Endothelial cell of umbilical vein (primary cell): ENCODE measurements at regions not wholly inside any gene's neighbourhood (a gene's known extent, or its start where the extent isn't known, plus 50 kb on each side); places are given as distances from the start of the nearest gene placed in this dataset.

Experiments
- BruUV-seq: library from RNA; stranded (reverse); fragments of 400-500 nt; replicated peaks from 2 replicates; lab custom pipeline; 2021; lab: Mats Ljungman, UMichigan
- CTCF ChIA-PET: fragments of 300-600, 350-600 bp; sonication (Branson Sonifier 250); formaldehyde crosslinking; loops from one replicate; lab custom pipeline; 2021; ENCODE audit warnings: antibody characterized with exemption, inconsistent platforms; lab: Charles Lee
- POLR2A ChIA-PET: fragments of 300-600, 350-600 bp; sonication (Branson Sonifier 250); formaldehyde crosslinking; loops from one replicate; lab custom pipeline; 2021; ENCODE audit warnings: antibody characterized with exemption, inconsistent platforms; lab: Charles Lee
- DNase-seq: peaks from one replicate; pipeline ENCODE4 v3.0.0-alpha.2; 2011; ENCODE audit warnings: low read depth, low spot score
- FAIRE-seq: peaks from 2 replicates; lab custom pipeline; 2011; peaks lifted over from hg19 to GRCh38; lab: Jason Lieb, UNC
- H2AFZ ChIP-seq: 2 replicates; pipeline ENCODE4 v1.6.0; 2012; ENCODE audit warnings: low read depth, low read length, control low read depth, inconsistent platforms
- H3K27ac ChIP-seq: 2 replicates; pipeline ENCODE4 v1.5.1; 2011; ENCODE audit warnings: low read depth, mild to moderate bottlenecking, control low read depth, low read length, moderate library complexity; ENCODE audit not compliant: insufficient read depth
- H3K27me3 ChIP-seq, 2 experiments: 2 replicates each; pipeline versions ENCODE4 v1.6.0 to v1.6.1; 2011; ENCODE audit warnings: low read length in 2 of 2, mixed read lengths in 1 of 2; ENCODE audit not compliant: control insufficient read depth in 2 of 2, insufficient read depth in 2 of 2
- H3K36me3 ChIP-seq, 2 experiments: 2 replicates in 1 of 2; 3 replicates in 1 of 2; pipeline ENCODE4 v1.5.1; 2011; ENCODE audit warnings: low read length in 2 of 2, mild to moderate bottlenecking in 1 of 2, moderate library complexity in 1 of 2; ENCODE audit not compliant: control insufficient read depth in 2 of 2, insufficient read depth in 2 of 2; ENCODE audit errors: extremely low read depth in 1 of 2
- H3K4me1 ChIP-seq: 3 replicates; pipeline ENCODE4 v1.5.1; 2011; ENCODE audit warnings: mild to moderate bottlenecking, low read length; ENCODE audit not compliant: control insufficient read depth, insufficient read depth; ENCODE audit errors: extremely low read depth
- H3K4me2 ChIP-seq: 2 replicates; pipeline ENCODE4 v1.6.1; 2011; ENCODE audit warnings: low read length, control low read depth, mixed read lengths; ENCODE audit not compliant: insufficient read depth
- H3K4me3 ChIP-seq, 3 experiments: fragments of 200-600 bp in 1 of 3; sonication (generic), shearing (Covaris generic) in 1 of 3; replicated peaks in 1 of 3; 2 replicates each; pipeline ENCODE4 v1.5.1; 2011 to 2016; ENCODE audit warnings: control low read depth in 3 of 3, low read length in 3 of 3, mild to moderate bottlenecking in 2 of 3, inconsistent platforms in 1 of 3, low read depth in 1 of 3, moderate library complexity in 1 of 3; ENCODE audit not compliant: insufficient read depth in 1 of 3
- H3K79me2 ChIP-seq: 2 replicates; pipeline ENCODE4 v1.6.0; 2012; ENCODE audit warnings: low read length, inconsistent platforms; ENCODE audit not compliant: control insufficient read depth, insufficient read depth
- H3K9ac ChIP-seq: replicated peaks from 2 replicates; pipeline ENCODE3; 2011; ENCODE audit warnings: low read length, control low read depth; ENCODE audit not compliant: insufficient read depth; ENCODE audit errors: extremely low read depth
- H3K9me1 ChIP-seq: replicated peaks from 3 replicates; pipeline ENCODE4 v1.6.0; 2011; ENCODE audit warnings: mild to moderate bottlenecking, low read length; ENCODE audit not compliant: control insufficient read depth, insufficient read depth; ENCODE audit errors: extremely low read depth
- H3K9me3 ChIP-seq: replicated peaks from 2 replicates; pipeline ENCODE4 v1.5.1; 2012; ENCODE audit warnings: low read length, inconsistent platforms; ENCODE audit not compliant: control insufficient read depth, insufficient read depth
- H4K20me1 ChIP-seq: replicated peaks from 2 replicates; pipeline ENCODE3; 2011; ENCODE audit warnings: mild to moderate bottlenecking, low read length; ENCODE audit not compliant: control insufficient read depth, insufficient read depth; ENCODE audit errors: extremely low read depth
- CTCF ChIP-seq, 2 donors: IDR thresholded peaks; 1 replicate in 1 of 2; 2 replicates in 1 of 2; pipeline ENCODE4 v1.5.1; 2011; ENCODE audit warnings: low read length in 2 of 2, mild to moderate bottlenecking in 2 of 2, moderate library complexity in 2 of 2, control low read depth in 1 of 2, inconsistent platforms in 1 of 2, low read depth in 1 of 2; ENCODE audit not compliant: insufficient read depth in 1 of 2; ENCODE audit errors: extremely low read depth in 1 of 2
- EZH2 ChIP-seq: IDR thresholded peaks from 2 replicates; pipeline ENCODE4 v1.6.1; 2012; ENCODE audit warnings: borderline replicate concordance, low read depth, mild to moderate bottlenecking, moderate library complexity, low read length, inconsistent platforms; ENCODE audit not compliant: severe bottlenecking
- FOS ChIP-seq: IDR thresholded peaks from 2 replicates; pipeline ENCODE4 v1.6.1; 2011; ENCODE audit warnings: mild to moderate bottlenecking, low read length, moderate library complexity, borderline replicate concordance; ENCODE audit not compliant: insufficient read depth
- GATA2 ChIP-seq: IDR thresholded peaks from 2 replicates; pipeline ENCODE4 v1.7.0; 2011; ENCODE audit warnings: low read depth, mild to moderate bottlenecking, moderate library complexity, mixed read lengths, low read length; ENCODE audit not compliant: insufficient read length, insufficient read depth
- JUN ChIP-seq: IDR thresholded peaks from 2 replicates; pipeline ENCODE4 v1.6.1; 2011; ENCODE audit warnings: borderline replicate concordance, low read depth; ENCODE audit not compliant: insufficient read length, insufficient read depth
- MAX ChIP-seq: IDR thresholded peaks from 2 replicates; pipeline ENCODE4 v1.6.1; 2011; ENCODE audit not compliant: insufficient read depth, insufficient read length
- MYC ChIP-seq: IDR thresholded peaks from one replicate; pipeline ENCODE4 v1.6.1; 2011; ENCODE audit warnings: mild to moderate bottlenecking, low read depth, low read length
- POLR2A ChIP-seq: IDR thresholded peaks from 2 replicates; pipeline ENCODE4 v1.6.1; 2012; ENCODE audit warnings: low read depth, mild to moderate bottlenecking, control low read depth, low read length
- POLR2AphosphoS5 ChIP-seq: IDR thresholded peaks from 2 replicates; pipeline ENCODE4 v1.6.1; 2012; ENCODE audit warnings: low read depth, mild to moderate bottlenecking, control low read depth, low read length, moderate library complexity; ENCODE audit not compliant: insufficient read depth
- dilution Hi-C: fragments of 300-500 bp; cut with MboI; formaldehyde crosslinking; loops from one replicate; pipeline ENCODE4 v1.15.0; 2019; ENCODE audit warnings: low sequenced_read_pairs; ENCODE audit not compliant: extremely low pct_ligation_motif_present
- intact Hi-C: fragments of 100-400 bp; cut with micrococcal nuclease; formaldehyde crosslinking; loops from one replicate; pipeline ENCODE4 v1.10.0; 2022

- no peaks in the 10 kb centered on the region for H3K9me1 ChIP-seq
- H3K9me3 ChIP-seq: no peaks in the 10 kb centered on the region
- H3K27me3 ChIP-seq: peaks cover 14 to 26% of the 10 kb centered on the region in 2 experiments
- BruUV-seq: no TSS peak
- ChIA-PET CTCF (no interaction called here), POLR2A (no interaction called here)
- DNase-seq (no peak), FAIRE-seq (no peak)
- H2AFZ ChIP-seq: no peak overlapping the region
- no peak overlapping the region for H3K4me3 ChIP-seq
- no peak overlapping the region for H3K9ac ChIP-seq
- no peaks in the 10 kb centered on the region for H3K4me1 ChIP-seq
- no peak overlapping the region for H3K27ac ChIP-seq
- no peaks in the 10 kb centered on the region for H3K36me3 ChIP-seq
- no peaks in the 10 kb centered on the region for H4K20me1 ChIP-seq
- dilution Hi-C loops (no loop called here), intact Hi-C loops (no loop called here)
- no peak overlapping the region for H3K4me2 ChIP-seq
- H3K79me2 ChIP-seq: no peaks in the 10 kb centered on the region
- TF ChIP-seq FOS (no peak), MAX (no peak), JUN (no peak), MYC (no peak), CTCF (IDR thresholded peaks at IDR 0.05; ENCODE audit: extremely low read depth in 1 of 2, insufficient read depth in 1 of 2, low read depth in 1 of 2, low read length in 2 of 2) (no peak), POLR2A (no peak), GATA2 (no peak), EZH2 (no peak), POLR2AphosphoS5 (no peak)
These were observed 61.9 kb upstream of the BTN3A2 start for GRCh38 chr6:26302941-26303559.
